ENCODE measurements at regions not wholly inside any gene's neighbourhood (a gene's known extent, or its start where the extent isn't known, plus 50 kb on each side); places are given as distances from the start of the nearest gene placed in this dataset.

DNA sequence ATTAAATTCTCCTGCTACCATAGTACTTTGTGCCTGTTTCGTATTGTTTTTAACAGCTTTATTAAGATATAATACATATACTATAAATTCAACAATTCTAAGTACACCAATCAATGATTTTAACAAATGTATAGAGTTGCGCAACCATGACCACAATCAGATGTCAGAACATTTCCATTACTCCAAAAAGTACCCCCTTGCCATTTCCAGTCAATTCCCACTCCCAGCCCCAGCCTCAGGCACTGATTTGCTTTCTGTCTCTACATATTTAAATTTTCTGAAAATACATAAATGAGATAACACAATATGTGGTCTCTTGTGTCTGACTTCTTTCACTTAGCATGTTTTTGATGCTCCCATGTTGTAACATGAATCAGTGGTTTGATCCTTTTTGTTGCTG is 193.9 kb downstream of the FIGN start:
- Mint-ChIP-seq H3K4me1 (ENCODE audit: unreplicated experiment) (no peaks in the 10 kb centered on the region), H3K36me3 (ENCODE audit: low read depth, unreplicated experiment) (no peaks in the 10 kb centered on the region), H3K27me3 (ENCODE audit: unreplicated experiment) (no peaks in the 10 kb centered on the region), H3K9me3 (ENCODE audit: unreplicated experiment) (no peaks in the 10 kb centered on the region), H3K27ac (ENCODE audit: unreplicated experiment) (no peak overlapping the region), H3K4me3 (ENCODE audit: unreplicated experiment) (no peak overlapping the region)
- DNase-seq (ENCODE audit: low spot score), result no peak
- TF ChIP-seq, protein P1, sequence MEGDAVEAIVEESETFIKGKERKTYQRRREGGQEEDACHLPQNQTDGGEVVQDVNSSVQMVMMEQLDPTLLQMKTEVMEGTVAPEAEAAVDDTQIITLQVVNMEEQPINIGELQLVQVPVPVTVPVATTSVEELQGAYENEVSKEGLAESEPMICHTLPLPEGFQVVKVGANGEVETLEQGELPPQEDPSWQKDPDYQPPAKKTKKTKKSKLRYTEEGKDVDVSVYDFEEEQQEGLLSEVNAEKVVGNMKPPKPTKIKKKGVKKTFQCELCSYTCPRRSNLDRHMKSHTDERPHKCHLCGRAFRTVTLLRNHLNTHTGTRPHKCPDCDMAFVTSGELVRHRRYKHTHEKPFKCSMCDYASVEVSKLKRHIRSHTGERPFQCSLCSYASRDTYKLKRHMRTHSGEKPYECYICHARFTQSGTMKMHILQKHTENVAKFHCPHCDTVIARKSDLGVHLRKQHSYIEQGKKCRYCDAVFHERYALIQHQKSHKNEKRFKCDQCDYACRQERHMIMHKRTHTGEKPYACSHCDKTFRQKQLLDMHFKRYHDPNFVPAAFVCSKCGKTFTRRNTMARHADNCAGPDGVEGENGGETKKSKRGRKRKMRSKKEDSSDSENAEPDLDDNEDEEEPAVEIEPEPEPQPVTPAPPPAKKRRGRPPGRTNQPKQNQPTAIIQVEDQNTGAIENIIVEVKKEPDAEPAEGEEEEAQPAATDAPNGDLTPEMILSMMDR (IDR thresholded peaks at IDR 0.05; ENCODE audit: unreplicated experiment), result no peak

DNA sequence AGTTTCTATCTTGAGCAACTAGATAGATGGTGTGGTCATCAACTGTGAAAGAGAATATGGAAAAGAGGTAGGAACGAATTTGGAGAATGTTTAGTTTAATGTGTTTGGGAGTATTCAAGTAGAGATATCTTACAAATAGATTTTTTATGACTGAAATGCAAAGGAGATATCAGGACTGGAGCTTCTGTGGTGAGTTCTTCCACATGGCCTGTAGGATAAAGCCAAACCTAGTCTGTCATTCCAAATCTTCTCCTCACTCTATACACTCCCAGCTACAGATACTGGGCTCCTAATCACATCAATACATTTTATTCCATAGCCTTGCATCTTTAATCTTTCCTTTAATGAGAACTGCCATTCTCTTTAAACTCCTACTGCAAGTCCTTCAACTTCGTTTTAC is 194.3 kb downstream of the FIGN start:
- H3K36me3 Mint-ChIP-seq (ENCODE audit: low read depth, unreplicated experiment), result no peaks in the 10 kb centered on the region
- TF ChIP-seq, protein P1 (IDR thresholded peaks at IDR 0.05; ENCODE audit: unreplicated experiment), result no peak
- no peak for DNase-seq (ENCODE audit: low spot score)
- H3K4me1 Mint-ChIP-seq (ENCODE audit: unreplicated experiment), result no peaks in the 10 kb centered on the region
- no peaks in the 10 kb centered on the region for H3K9me3 Mint-ChIP-seq (ENCODE audit: unreplicated experiment)
- H3K27ac Mint-ChIP-seq (ENCODE audit: unreplicated experiment), result no peak overlapping the region
- H3K4me3 Mint-ChIP-seq (ENCODE audit: unreplicated experiment), result no peak overlapping the region
- H3K27me3 Mint-ChIP-seq (ENCODE audit: unreplicated experiment), result no peaks in the 10 kb centered on the region

DNA sequence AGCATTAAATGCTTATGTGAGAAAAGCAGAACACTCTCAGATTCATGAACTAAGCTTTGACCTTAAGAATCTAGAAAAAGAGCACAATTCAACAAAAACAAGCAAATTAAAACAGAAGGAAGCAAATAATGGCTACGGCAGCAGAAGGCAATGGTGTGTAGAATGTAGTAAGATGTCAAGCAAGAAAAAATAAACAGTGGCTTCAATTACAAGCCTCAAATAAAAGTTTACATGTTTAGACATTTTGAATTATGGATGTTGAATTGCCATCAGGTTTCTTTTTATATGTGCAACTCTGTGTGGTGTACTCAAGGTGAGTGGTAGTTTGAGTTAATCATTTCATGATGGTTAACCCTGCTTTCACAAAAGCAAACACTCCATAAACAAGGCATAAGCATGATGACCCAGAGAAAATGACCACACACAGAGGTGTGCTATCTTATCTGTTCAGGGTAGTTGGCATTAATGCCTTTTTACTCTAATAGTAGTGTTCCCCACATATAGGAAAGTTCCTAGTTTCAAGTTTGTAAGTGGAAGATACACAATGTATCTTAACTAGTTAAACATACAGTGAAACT is 207.1 kb downstream of the FIGN start:
- TF ChIP-seq, protein P1 (IDR thresholded peaks at IDR 0.05; ENCODE audit: unreplicated experiment), result no peak
- Mint-ChIP-seq H3K9me3 (ENCODE audit: unreplicated experiment) (no peaks in the 10 kb centered on the region), H3K4me1 (ENCODE audit: unreplicated experiment) (no peaks in the 10 kb centered on the region), H3K27ac (ENCODE audit: unreplicated experiment) (no peak overlapping the region), H3K27me3 (ENCODE audit: unreplicated experiment) (no peaks in the 10 kb centered on the region), H3K36me3 (ENCODE audit: low read depth, unreplicated experiment) (no peaks in the 10 kb centered on the region), H3K4me3 (ENCODE audit: unreplicated experiment) (no peak overlapping the region)
- no peak for DNase-seq (ENCODE audit: low spot score)

DNA sequence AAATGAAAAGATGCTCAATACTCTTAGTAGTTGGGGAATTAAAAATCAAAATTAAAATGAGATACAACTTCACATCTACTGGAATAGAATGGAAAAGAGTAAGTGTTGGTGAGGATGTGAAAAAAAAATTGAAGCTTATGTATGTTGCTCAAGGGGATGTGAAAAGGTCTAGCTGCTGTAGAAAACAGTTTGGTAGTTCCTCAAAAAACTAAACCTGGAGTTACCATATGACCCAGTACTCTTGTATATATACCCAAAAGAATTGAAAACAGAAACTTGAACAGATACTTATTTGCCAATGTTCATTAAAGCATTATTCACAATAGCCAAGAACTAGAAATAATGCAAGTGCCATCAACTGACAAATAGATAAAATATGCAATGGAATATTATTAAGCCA is 208.4 kb downstream of the FIGN start:
- Mint-ChIP-seq H3K4me1 (ENCODE audit: unreplicated experiment) (no peaks in the 10 kb centered on the region), H3K4me3 (ENCODE audit: unreplicated experiment) (no peak overlapping the region), H3K27ac (ENCODE audit: unreplicated experiment) (no peak overlapping the region), H3K36me3 (ENCODE audit: low read depth, unreplicated experiment) (no peaks in the 10 kb centered on the region), H3K9me3 (ENCODE audit: unreplicated experiment) (no peaks in the 10 kb centered on the region), H3K27me3 (ENCODE audit: unreplicated experiment) (no peaks in the 10 kb centered on the region)
- no peak for DNase-seq (ENCODE audit: low spot score)
- TF ChIP-seq, protein P1 (IDR thresholded peaks at IDR 0.05; ENCODE audit: unreplicated experiment), result no peak

DNA sequence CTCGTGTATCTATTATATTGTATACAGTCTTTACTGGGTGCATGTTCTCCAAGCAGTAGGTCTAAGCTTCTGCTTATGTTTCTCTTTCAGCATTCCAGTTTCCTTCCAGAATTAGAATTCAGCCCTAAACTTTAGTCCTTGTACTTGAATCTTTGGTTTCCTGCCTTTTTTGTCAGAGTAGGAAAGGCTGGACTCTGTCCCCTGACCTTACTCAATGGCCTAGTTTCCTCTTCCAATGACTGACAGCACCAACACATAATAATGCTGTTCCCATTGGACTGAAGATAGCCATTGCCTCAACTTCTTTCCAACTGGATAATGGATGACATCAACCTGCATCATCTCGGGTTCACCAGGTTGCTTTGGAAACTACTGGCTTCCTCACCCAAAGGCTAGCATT is 217.0 kb downstream of the FIGN start:
- TF ChIP-seq, protein P1 (IDR thresholded peaks at IDR 0.05; ENCODE audit: unreplicated experiment), result no peak
- Mint-ChIP-seq H3K27ac (ENCODE audit: unreplicated experiment) (no peak overlapping the region), H3K36me3 (ENCODE audit: low read depth, unreplicated experiment) (no peaks in the 10 kb centered on the region), H3K4me3 (ENCODE audit: unreplicated experiment) (no peak overlapping the region), H3K9me3 (ENCODE audit: unreplicated experiment) (no peaks in the 10 kb centered on the region), H3K4me1 (ENCODE audit: unreplicated experiment) (no peaks in the 10 kb centered on the region), H3K27me3 (ENCODE audit: unreplicated experiment) (no peaks in the 10 kb centered on the region)
- no peak for DNase-seq (ENCODE audit: low spot score)
